Upper lobe of right lung (tissue), 1 donor: ENCODE measurements at regions not wholly inside any gene's neighbourhood (a gene's known extent, or its start where the extent isn't known, plus 50 kb on each side); places are given as distances from the start of the nearest gene placed in this dataset.

ENCODE experiments used
- ATAC-seq: fragments of 200-7000 bp; cut with Tn5 transposase; one replicate; pipeline ENCODE4 v1.9.1; 2020; ENCODE audit warnings: mild to moderate bottlenecking, moderate library complexity
- DNase-seq: peaks from one replicate; pipeline ENCODE4 v3.0.0-alpha.2; 2020
- H3K27ac ChIP-seq: fragments of 200-600 bp; one replicate; pipeline ENCODE4 v1.8.0; 2022
- H3K27me3 ChIP-seq: fragments of 200-600 bp; one replicate; pipeline ENCODE4 v1.8.0; 2022; ENCODE audit warnings: mild to moderate bottlenecking
- H3K36me3 ChIP-seq: fragments of 200-600 bp; one replicate; pipeline ENCODE4 v1.8.0; 2022
- H3K4me1 ChIP-seq: fragments of 200-600 bp; one replicate; pipeline ENCODE4 v1.8.0; 2022
- H3K4me3 ChIP-seq: fragments of 200-600 bp; one replicate; pipeline ENCODE4 v1.8.0; 2022; ENCODE audit warnings: mild to moderate bottlenecking
- H3K9me3 ChIP-seq: fragments of 200-600 bp; one replicate; pipeline ENCODE4 v1.8.0; 2022
- intact Hi-C: fragments of 100-400 bp; cut with DNase I; formaldehyde crosslinking; loops from one replicate; pipeline ENCODE4 v1.11.0; 2022
- TF ChIP-seq, protein P1 (sequence below): fragments of 200-600 bp; IDR thresholded peaks from one replicate; pipeline ENCODE4 v1.8.0; 2022; ENCODE audit warnings: antibody characterized with exemption
- donor health status: DM: no; HTN: yes; CAD: no; lungs with severe emphysema.

- Histone ChIP-seq H3K4me3 (no peak overlapping the region), H3K36me3 (no peaks in the 10 kb centered on the region), H3K9me3 (no peaks in the 10 kb centered on the region), H3K27me3 (no peaks in the 10 kb centered on the region), H3K27ac (no peak overlapping the region), H3K4me1 (no peaks in the 10 kb centered on the region)
- TF ChIP-seq, protein P1, sequence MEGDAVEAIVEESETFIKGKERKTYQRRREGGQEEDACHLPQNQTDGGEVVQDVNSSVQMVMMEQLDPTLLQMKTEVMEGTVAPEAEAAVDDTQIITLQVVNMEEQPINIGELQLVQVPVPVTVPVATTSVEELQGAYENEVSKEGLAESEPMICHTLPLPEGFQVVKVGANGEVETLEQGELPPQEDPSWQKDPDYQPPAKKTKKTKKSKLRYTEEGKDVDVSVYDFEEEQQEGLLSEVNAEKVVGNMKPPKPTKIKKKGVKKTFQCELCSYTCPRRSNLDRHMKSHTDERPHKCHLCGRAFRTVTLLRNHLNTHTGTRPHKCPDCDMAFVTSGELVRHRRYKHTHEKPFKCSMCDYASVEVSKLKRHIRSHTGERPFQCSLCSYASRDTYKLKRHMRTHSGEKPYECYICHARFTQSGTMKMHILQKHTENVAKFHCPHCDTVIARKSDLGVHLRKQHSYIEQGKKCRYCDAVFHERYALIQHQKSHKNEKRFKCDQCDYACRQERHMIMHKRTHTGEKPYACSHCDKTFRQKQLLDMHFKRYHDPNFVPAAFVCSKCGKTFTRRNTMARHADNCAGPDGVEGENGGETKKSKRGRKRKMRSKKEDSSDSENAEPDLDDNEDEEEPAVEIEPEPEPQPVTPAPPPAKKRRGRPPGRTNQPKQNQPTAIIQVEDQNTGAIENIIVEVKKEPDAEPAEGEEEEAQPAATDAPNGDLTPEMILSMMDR = no peak
- ATAC-seq (no peak), DNase-seq (no peak)
- intact Hi-C loops = no loop called here
Measured at GRCh38 chr13:72495681-72496080, 231.7 kb downstream of the MZT1 start.

- Histone ChIP-seq H3K27ac (no peak overlapping the region), H3K4me1 (no peaks in the 10 kb centered on the region), H3K27me3 (no peaks in the 10 kb centered on the region), H3K4me3 (no peak overlapping the region), H3K36me3 (no peaks in the 10 kb centered on the region), H3K9me3 (no peaks in the 10 kb centered on the region)
- intact Hi-C loops = no loop called here
- TF ChIP-seq, protein P1 = no peak
- DNase-seq = no peak
- ATAC-seq = no peak
Measured at GRCh38 chr13:72489751-72490150, 237.7 kb downstream of the MZT1 start.

GRCh38 chr13:72473321-72473720 lies 254.1 kb downstream of the MZT1 start:
- DNase-seq (no peak), ATAC-seq (no peak)
- intact Hi-C loops = no loop called here
- H3K4me1 ChIP-seq = no peaks in the 10 kb centered on the region
- H3K36me3 ChIP-seq = no peaks in the 10 kb centered on the region
- no peaks in the 10 kb centered on the region for H3K9me3 ChIP-seq
- no peak overlapping the region for H3K27ac ChIP-seq
- no peak overlapping the region for H3K4me3 ChIP-seq
- TF ChIP-seq, protein P1 = no peak
- no peaks in the 10 kb centered on the region for H3K27me3 ChIP-seq

DNA sequence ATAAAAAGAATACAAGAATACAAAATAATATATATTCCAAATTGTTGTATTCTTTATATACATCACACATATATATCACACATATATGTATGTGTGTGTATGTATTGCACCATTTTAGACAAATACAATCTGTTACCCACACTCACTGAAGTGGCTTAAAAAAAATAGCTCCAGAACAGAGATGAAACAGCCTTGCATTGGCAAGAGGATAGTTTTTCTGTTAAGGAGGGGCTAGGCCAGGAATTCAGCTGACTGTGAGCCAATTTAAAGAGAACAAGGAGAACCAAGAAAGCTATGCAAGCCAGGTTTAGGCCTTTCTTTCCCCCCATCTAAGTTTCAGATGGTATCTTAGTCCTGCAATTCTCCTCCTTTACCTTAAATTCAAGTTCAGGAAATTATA lies 257.5 kb downstream of the MZT1 start:
- no peaks in the 10 kb centered on the region for H3K9me3 ChIP-seq
- no peak for DNase-seq
- TF ChIP-seq, protein P1 = no peak
- no peaks in the 10 kb centered on the region for H3K27me3 ChIP-seq
- no peaks in the 10 kb centered on the region for H3K36me3 ChIP-seq
- H3K4me3 ChIP-seq = no peak overlapping the region
- ATAC-seq = no peak
- no peak overlapping the region for H3K27ac ChIP-seq
- intact Hi-C loops = no loop called here
- H3K4me1 ChIP-seq = no peaks in the 10 kb centered on the region

DNA sequence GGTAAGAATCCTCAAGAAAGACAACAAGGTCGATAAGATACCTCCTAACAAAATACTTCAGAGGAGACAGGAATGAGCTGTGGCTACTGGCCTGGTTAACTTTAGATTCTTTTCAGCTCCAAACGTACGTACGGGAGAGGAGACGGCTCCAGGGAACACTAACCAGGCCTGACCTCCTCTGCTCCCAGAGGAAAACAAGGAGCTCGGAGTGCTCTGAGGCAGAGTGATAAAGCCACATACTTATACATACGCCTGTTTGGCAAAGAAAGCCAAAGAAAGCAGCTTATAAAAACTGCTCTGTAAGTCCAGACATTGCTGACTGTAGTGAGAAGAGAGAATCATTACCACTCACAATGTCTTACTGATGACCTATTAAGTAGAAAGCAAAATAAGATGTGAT lies 263.9 kb downstream of the MZT1 start:
- no peak overlapping the region for H3K27ac ChIP-seq
- no peaks in the 10 kb centered on the region for H3K27me3 ChIP-seq
- ATAC-seq (no peak), DNase-seq (no peak)
- TF ChIP-seq, protein P1 = no peak
- no peaks in the 10 kb centered on the region for H3K9me3 ChIP-seq
- intact Hi-C loops = no loop called here
- no peak overlapping the region for H3K4me3 ChIP-seq
- H3K36me3 ChIP-seq = no peaks in the 10 kb centered on the region
- H3K4me1 ChIP-seq = no peaks in the 10 kb centered on the region

GRCh38 chr13:72462726-72463125 lies 264.7 kb downstream of the MZT1 start:
- no peak overlapping the region for H3K27ac ChIP-seq
- DNase-seq = no peak
- intact Hi-C loops = no loop called here

More at GRCh38 chr13:72462726-72463125, 264.7 kb downstream of the MZT1 start:
- TF ChIP-seq, protein P1 = no peak
- no peaks in the 10 kb centered on the region for H3K27me3 ChIP-seq
- H3K36me3 ChIP-seq = no peaks in the 10 kb centered on the region
- H3K9me3 ChIP-seq = no peaks in the 10 kb centered on the region
- ATAC-seq = no peak
- H3K4me3 ChIP-seq = no peak overlapping the region
- no peaks in the 10 kb centered on the region for H3K4me1 ChIP-seq
